Astrocyte of the spinal cord (primary cell): ENCODE measurements at regions not wholly inside any gene's neighbourhood (a gene's known extent, or its start where the extent isn't known, plus 50 kb on each side); places are given as distances from the start of the nearest gene placed in this dataset.

ENCODE experiments used
- DNase-seq: peaks from one replicate; pipeline ENCODE4 v3.0.0; 2011; ENCODE audit warnings: low read depth, low spot score
- H3K4me3 ChIP-seq: 2 replicates; pipeline ENCODE4 v1.5.1; 2011; ENCODE audit warnings: low read depth, mild to moderate bottlenecking, low read length, moderate library complexity
- in situ Hi-C: cut with HindIII; loops from 2 replicates; pipeline ENCODE4 v1.10.0; 2017; ENCODE audit warnings: low sequenced_read_pairs
- TF ChIP-seq, protein P1 (sequence below): IDR thresholded peaks from 2 replicates; pipeline ENCODE4 v1.5.1; 2012; ENCODE audit warnings: low read depth, mild to moderate bottlenecking, low read length, inconsistent platforms

DNA sequence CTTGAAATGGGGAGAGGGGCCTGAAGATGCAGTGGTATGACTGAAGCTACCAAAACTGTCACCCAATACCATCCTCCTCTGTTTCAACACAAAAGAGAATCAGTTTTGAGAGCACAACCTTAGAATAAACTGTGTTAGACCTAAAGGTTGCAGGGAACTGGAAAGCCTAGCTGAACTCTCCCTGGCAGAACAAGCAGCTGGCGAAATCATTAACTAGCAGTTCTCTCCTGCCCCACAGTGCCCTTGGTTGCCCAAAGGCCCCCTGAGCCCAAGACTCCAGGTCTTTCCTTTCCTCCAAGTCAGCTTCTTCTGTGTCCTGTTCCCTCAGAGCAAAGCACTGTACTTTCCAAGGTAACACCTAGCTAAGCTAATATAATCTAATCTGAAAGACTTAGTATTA lies 135.4 kb upstream of the SLC30A5 start:
- TF ChIP-seq, protein P1, sequence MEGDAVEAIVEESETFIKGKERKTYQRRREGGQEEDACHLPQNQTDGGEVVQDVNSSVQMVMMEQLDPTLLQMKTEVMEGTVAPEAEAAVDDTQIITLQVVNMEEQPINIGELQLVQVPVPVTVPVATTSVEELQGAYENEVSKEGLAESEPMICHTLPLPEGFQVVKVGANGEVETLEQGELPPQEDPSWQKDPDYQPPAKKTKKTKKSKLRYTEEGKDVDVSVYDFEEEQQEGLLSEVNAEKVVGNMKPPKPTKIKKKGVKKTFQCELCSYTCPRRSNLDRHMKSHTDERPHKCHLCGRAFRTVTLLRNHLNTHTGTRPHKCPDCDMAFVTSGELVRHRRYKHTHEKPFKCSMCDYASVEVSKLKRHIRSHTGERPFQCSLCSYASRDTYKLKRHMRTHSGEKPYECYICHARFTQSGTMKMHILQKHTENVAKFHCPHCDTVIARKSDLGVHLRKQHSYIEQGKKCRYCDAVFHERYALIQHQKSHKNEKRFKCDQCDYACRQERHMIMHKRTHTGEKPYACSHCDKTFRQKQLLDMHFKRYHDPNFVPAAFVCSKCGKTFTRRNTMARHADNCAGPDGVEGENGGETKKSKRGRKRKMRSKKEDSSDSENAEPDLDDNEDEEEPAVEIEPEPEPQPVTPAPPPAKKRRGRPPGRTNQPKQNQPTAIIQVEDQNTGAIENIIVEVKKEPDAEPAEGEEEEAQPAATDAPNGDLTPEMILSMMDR, result no peak
- in situ Hi-C loops, result no loop called here
- no peak overlapping the region for H3K4me3 ChIP-seq
- no peak for DNase-seq

DNA sequence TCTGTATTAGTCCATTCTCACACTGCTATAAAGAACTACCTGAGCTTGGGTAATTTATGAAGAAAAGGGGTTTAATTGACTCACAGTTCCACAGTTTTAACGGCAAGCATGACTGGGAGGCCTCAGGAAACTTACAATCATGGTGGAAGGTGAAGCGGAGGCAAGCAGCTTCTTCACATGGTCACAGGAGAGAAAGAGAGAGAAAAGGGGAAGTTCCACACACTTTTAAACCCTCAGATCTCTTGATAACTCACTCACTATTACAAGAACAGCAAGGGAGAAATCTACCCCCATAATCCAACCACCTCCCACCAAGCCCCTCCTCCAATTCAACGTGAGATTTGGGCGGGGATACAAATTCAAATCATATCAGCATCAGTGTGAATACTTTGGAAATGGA lies 133.4 kb upstream of the SLC30A5 start:
- in situ Hi-C loops, result no loop called here
- no peak overlapping the region for H3K4me3 ChIP-seq
- DNase-seq, result no peak
- TF ChIP-seq, protein P1, result no peak

DNA sequence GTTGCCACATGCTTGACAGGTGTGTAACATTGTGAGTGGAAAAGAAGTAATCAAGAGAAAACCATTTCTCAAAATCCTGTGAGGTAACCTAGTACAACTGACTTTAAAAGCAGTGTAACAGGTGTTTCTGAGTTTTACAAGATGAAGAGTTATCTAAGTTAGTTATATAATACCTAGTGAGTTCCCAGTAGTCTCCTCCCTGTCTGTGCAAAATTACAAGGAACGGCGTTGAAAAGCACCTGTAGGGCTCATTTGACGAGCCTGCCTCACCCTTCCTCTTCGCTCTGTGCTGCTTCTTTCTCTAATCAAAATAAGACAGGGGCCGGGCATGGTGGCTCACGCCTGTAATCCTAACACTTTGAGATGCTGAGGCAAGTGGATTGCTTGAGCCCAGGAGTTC lies 132.9 kb upstream of the SLC30A5 start:
- DNase-seq, result no peak
- H3K4me3 ChIP-seq, result no peak overlapping the region
- in situ Hi-C loops, result no loop called here
- TF ChIP-seq, protein P1, result no peak

DNA sequence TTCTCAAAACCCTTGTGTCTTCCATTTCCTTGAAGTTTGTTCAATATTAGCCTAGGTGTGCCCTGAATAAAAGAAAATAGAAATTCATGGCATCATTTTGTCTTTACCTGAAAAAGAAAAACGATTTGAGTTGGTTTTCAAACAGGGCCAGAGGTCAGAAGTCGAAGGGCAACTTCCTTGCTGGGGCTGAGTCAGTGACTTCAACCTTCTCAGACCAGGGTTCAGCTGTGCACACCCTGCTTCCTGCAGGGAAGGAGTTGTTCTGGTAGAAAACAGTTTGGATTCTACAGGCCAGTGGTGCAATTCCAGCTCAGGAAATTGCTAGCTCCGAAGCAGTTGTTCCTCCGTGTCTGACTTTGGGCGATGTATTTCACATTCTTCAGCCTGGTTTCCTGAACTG lies 132.1 kb upstream of the SLC30A5 start:
- in situ Hi-C loops, result no loop called here
- DNase-seq, result no peak
- TF ChIP-seq, protein P1, result no peak
- no peak overlapping the region for H3K4me3 ChIP-seq

DNA sequence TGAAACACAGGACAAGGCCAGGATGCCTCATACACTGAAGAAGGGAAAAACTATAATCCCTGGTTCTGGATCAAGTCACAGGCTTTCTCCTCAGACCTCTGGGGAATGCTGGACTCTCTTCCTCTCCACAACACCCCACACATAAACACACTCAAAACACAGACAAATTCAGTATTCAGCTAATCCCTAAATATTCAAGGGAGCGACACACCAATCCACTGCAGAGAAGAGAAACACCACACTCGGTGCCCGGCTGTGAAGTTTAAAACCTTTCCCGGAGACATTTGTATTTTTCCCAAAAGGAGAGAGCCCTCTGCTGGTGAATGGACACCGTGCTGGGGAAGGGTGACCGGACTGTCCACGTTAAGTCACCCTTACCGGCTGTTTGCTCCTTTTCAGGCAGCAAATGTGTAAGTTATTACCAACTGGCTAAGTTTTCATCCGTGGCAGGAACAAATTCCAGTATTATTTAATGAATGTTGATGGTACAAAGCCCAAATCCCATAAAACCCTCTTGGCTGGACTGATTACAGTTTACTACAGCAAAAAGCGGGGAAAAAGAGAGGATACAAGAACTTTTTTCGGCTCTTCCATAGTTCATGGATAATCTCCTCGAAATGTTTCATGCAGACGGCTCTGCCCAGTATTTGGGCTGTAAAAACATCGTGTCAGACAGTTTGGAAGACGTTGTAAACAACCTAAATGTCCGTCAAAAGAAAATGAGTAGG lies 130.9 kb upstream of the SLC30A5 start:
- TF ChIP-seq, protein P1, result peak; percentile 94
- in situ Hi-C loops, result no loop called here
- peak; percentile 68 for DNase-seq

DNA sequence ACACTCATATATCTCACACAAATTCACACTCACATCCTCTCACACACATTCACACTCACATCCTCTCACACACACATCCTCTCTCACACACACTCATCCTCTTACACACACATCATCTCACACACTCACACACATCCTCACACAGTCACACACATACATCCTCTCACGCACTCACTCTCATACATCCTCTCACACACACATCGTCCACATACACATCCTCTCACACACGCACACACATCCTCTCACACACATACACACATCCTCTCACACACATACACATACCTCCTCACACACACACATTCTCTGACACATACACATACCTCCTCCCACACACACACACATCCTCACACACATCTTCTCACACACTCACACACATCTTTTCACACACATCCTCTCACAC lies 129.1 kb upstream of the SLC30A5 start:
- H3K4me3 ChIP-seq, result no peak overlapping the region
- TF ChIP-seq, protein P1, result no peak
- DNase-seq, result no peak
- in situ Hi-C loops, result no loop called here

More for the DNA sequence above, 130.9 kb upstream of the SLC30A5 start:
- no peak overlapping the region for H3K4me3 ChIP-seq
